GM10266 (cell line): ENCODE measurements at regions not wholly inside any gene's neighbourhood (a gene's known extent, or its start where the extent isn't known, plus 50 kb on each side); places are given as distances from the start of the nearest gene placed in this dataset.

ENCODE experiments used
- DNase-seq: peaks from one replicate; pipeline ENCODE4 v3.0.0; 2012; ENCODE audit errors: extremely low spot score
- CTCF ChIP-seq: IDR thresholded peaks from 2 replicates; pipeline ENCODE4 v1.5.1; 2012; ENCODE audit warnings: mild to moderate bottlenecking, low read depth; ENCODE audit not compliant: control insufficient read depth, insufficient read depth; ENCODE audit errors: missing control alignments

- no peak for DNase-seq
- no peak for TF ChIP-seq CTCF
Measured at GRCh38 chr11:92440701-92441442, 216.3 kb downstream of the FAT3 start.

GRCh38 chr11:92441443-92441726 lies 216.8 kb downstream of the FAT3 start:
- DNase-seq = no peak
- TF ChIP-seq CTCF = no peak

- no peak for TF ChIP-seq CTCF
Measured at GRCh38 chr11:92443199-92443598, 218.6 kb downstream of the FAT3 start.

GRCh38 chr11:92447586-92447985 lies 223.0 kb downstream of the FAT3 start:
- DNase-seq = no peak
- no peak for TF ChIP-seq CTCF

More at GRCh38 chr11:92443199-92443598, 218.6 kb downstream of the FAT3 start:
- DNase-seq = no peak

GRCh38 chr11:92449222-92449621 lies 224.6 kb downstream of the FAT3 start:
- TF ChIP-seq CTCF = no peak
- no peak for DNase-seq

- no peak for DNase-seq
- TF ChIP-seq CTCF = no peak
Measured at GRCh38 chr11:92449780-92450179, 225.2 kb downstream of the FAT3 start.

- no peak for DNase-seq
- no peak for TF ChIP-seq CTCF
Measured at GRCh38 chr11:92451063-92451462, 226.4 kb downstream of the FAT3 start.
